Daoy (cell line): ENCODE measurements at regions not wholly inside any gene's neighbourhood (a gene's known extent, or its start where the extent isn't known, plus 50 kb on each side); places are given as distances from the start of the nearest gene placed in this dataset.

Experiments
- DNase-seq: peaks from one replicate; pipeline ENCODE4 v3.0.0-alpha.2; 2015; ENCODE audit warnings: low read depth

DNA sequence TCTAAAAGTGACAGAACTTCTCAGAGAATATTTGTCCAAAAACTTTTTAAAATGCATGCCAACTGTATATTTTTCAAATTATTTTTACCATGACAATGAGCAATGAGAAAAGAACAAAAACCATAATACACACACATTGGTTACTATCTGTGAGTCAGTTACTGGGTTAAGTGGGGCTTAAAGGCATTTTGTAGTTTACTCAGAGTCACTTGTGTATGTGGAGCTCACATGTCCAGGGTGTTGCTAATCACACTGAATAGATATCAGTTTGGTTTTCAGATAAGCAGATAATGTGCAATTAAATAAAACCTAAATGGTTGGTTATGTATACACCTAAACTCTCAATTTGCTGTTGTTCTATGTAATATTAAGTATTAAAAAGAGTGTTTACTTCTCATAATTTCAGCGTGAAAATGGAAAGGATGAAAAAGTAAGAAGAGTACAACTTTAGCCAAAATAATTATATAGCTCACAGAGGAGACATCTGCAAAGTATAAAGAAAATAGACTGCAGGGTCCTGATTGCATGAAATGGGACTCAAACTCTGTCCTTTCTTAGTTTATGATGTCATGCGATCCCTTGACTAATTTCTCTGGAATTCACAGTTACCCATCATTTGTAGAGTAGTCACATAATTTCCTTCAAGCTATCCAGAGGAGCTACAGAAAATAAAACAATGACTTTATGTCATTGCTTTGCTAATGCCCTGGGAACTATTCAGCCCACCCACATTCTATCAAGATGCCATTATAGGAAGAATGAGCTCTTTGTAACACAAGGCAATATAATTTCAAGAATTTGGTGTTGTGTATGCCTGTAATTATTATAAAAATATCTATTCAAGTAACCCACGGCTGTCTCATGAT lies 388.0 kb upstream of the ZNF608 start:
- peak; percentile 82 for DNase-seq

DNA sequence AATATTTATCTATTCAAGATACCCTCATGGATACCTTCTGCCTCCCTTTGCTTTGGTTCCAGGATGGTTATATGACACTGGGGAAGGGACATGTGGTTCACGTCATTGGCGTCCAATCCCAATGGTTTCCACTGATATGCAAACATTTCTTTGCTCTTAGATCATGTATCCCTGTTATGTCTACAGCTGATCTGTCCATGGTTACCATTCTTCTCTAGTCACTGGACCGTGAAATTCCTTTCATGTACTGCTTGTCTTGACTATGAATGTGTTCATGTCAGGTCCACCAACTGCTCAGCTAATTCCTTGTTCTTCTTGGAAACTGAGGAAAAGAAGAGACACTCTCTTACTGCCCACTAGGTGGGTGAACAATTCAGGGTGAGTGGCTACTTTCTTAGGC lies 391.1 kb upstream of the ZNF608 start:
- DNase-seq, result peak; percentile 49

DNA sequence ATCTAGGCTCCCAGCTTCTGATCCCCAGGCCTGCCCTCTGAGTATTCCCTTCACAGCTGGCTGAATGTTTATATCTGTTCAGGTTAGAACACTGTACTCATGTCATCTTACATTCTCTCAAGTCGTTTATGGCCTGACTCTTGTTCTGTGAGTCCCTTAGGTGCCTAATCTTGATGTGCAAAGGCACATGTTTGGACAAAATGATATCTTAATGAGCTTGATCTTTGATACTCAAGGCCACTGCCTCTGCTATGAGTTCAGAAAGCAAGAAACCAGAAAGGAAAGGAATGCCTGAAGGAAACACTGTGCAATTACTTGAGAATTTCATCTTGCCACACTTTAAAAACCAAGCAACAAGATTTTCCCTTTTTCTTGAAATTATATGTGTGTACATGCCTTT lies 391.8 kb upstream of the ZNF608 start:
- DNase-seq, result no peak

DNA sequence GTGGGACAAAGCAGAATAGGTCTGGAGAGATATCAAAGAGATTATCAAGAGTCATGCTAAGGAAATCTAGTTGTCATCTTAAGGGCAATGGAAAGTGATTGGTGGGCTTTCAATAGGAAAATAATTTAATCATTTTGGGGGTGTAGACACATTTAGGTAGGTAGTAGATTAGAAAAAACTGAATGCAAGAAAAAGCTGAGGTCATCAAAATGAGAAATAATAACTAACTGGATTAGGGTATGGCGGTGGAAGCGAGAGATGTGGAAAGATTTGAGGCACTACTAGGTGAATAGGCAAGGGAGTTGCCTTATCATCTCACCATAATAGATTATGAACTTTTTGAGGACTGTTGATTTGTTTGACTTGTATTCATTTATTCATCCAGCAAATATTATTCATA lies 393.2 kb upstream of the ZNF608 start:
- DNase-seq, result no peak

DNA sequence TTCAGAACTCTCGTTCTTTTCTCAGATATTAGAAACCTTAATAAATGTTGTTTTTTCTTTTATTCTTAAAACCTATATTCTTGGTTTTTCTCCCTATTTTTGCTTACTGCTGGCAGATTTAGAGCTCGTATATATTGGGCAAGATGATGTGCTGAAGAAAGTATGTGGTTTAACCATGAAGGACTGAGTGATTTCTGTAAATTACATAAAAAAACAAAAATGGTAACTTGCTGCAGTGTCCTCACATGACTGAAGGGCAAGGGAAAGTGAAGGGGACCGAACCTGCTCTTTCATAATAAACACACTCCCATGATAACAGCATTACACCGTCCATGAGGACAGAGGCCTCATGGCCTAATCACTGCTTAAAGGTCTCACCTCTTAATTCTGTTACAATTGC lies 393.8 kb upstream of the ZNF608 start:
- no peak for DNase-seq

DNA sequence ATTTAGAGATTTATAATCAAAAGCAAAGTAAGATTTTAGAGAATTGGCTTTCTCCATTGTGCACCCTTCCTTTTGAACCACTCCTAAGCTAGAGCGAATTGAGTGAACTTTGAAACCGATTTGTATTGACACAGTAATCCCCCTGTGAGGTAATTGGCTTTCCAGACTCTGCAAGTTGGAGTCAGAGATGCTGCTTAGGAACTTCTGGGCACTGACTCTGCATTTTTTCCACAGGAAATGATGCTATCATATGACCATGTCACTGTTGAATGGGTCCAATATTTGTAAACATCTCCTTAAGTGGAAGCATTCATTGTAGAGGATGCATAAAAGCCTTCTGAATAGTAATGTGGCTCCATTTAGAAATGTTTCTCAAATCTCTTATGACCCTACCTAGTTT lies 394.4 kb upstream of the ZNF608 start:
- DNase-seq, result peak; percentile 42

DNA sequence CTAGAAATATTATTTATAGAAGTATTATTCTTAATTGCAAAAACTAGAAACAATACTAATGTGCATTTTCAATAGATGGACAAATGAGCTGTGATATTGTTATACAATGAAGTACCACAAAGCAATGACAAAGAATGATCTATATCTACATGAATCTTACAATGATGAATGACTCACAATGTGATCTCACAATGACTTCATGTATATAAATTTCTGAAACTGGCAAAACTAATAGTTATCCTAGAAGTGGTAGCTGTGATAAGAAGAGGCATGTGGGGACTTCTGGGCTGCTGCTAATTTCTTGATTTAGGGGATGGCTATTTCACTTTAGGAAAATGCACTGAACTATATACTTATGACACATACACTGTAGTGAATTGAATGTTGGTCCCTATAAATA lies 396.0 kb upstream of the ZNF608 start:
- DNase-seq, result peak; percentile 27

DNA sequence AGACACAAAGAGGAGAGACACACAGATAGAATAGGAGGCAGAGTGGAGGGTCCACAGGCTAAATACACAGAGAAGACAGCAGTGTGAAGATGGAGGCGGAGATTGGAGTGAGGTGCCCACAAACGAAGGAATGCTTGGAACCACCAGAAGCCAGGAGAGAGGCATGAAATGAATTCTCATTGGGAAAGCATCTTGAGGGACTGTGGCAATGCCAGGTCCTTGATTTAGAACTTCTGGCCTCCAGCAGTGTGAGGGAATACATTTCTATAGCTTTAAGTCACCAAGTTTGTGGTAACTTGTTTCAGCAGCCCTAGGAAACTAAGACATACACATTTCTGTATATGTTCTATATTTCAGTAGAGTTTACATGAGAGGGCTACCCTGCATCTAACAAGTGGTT lies 396.6 kb upstream of the ZNF608 start:
- DNase-seq, result no peak

DNA sequence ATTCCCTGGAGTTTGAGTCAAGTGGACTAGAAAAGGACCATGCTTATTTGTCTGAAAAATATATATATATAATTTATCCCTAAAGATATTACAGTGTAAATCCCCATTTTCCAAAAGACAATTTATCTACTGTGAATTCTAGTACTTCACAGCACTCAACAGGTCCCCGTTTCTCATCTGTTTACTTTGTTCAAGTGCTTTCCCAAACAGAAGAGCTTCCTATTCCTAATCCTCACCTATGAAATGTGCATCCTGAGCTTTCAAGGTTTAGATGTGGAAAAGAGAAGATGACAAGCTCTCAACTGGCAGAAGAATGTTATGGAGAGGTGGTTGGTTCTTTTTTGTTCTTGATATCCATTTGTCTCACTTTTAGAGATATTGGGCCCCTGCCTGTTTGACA lies 401.6 kb upstream of the ZNF608 start:
- DNase-seq, result no peak

DNA sequence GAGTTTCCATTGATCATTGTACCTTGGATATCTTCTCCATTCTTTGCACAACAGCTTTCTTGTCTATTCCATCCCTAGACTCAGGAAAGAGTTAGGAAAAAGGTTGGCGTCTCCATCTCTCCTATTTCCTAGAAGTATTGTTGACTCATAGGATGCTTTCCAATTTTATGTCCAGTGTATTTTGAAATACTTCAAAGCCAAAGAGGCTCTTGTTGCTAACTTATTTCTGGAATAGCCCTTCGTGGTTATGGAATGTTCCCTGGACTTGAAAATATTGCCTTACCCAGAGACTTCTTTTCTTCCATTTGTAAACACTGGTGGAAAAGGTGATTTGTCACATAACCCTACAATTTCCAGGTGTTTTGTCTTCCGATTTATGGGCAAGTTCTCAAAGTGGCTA lies 402.3 kb upstream of the ZNF608 start:
- no peak for DNase-seq

DNA sequence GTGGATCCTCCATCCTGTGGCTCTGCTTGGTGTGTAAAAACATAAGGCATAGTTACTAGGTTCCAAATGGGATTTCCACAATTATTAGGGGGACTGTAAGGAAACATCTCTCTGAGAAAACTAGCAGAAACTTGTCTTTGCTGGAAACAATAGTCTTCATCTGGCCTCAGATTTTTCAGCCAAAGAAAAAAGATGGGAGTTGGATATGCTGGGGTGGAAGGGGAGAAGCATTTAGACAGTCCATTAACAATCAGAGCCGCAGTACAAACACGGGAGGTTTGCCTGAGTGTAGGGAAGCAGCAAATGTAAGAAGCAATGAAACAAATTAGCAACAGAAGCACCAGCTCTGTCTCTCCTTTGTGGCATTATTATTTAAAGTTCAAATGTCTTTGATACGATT lies 402.7 kb upstream of the ZNF608 start:
- DNase-seq, result no peak

DNA sequence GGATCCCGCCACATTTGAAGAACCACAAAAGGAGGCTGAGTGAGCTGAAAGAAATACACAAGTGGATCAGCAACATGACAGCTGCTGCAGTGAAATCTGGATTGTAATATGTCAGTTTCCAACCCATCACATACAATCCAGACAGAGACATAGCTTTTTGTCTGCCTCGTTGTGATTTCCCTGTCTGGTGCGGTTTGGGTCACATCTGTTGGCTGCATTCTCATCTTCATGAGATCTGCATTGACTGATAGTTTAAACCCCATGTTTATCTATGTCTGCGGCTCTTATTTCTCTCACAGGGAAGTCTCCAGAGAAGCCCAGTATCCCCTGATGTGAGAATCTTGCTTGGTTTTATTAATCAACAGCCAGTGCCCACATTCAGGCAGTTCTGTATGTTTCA lies 403.1 kb upstream of the ZNF608 start:
- no peak for DNase-seq

DNA sequence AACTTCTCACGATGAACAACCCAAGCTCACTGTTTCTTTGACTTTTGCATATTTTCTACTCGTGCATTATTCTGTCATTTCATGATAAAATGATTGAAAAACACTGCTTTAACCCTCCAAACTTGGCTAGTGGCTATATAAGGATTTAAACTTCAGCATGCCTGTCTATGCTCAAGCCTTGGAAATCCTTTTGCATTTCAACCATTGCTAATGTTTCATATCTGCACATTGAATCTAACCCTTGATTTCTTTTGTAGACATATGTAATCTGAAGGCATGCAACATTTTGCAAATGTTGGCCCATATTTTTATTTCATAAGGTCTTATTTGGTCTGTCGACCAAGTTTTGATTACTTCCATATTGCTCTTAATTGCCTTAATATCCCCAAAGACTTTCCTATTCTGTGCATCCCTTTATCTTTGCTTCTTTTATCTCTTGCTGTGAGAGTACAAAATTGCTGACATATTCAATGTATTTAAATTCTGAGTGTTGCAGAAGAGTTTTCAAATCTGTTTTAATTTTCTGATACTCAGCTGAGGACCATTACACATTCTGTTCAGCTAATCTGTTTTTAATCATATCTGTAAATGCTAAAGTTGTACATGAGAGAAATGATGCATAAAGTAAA lies 403.7 kb upstream of the ZNF608 start:
- DNase-seq, result no peak

DNA sequence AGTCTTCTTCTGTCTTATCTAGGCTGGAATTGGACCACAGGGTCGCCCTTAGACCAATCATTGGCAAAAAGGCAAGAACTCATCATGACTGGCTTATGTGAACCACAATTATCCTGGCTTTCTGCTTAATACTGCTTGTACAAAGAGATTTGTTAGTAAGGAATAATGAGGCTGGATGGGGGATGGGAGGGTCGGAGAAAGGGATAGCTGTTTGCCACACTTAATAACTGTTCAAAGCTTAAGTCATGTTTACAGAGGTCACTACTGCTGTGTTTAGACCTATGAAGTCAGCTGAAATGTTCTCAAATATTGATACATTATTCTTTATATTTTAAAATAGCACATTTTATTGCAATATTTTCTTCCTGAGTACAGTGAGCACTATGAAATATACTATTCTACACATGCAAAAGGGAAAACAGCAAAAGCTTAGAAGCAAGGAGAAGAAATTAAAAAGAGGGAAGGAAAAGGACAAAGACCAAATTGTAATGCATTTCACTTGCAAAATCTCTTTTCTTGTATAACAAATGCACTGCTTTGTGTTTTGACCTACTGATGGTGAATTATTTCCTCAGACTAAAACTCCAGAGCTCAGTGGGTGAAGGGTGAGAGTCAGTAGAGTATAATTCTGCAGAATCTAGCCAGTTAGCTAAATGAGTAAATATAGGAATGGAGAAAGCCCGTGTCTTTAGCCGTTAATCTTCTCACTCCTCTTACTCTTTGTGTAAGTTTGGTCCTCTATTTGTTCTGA lies 404.9 kb upstream of the ZNF608 start:
- no peak for DNase-seq

DNA sequence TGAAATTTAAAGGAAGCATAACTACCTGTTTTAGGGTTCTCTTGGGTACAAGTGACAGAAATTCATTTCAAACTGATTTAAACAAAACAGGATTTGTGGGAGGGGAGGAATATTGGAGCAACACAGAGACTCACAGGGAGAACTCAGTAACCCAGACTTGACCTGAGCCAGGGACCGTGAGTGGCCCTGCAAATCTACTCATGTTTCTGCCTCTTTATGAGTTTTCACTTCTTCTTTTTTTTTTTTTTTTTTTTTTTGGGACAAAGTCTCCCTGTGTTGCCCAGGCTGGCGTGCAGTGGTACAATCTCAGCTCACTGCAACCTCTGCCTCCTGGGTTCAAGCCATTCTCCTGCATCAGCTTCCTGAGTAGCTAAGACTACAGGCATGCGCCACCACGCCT lies 405.6 kb upstream of the ZNF608 start:
- no peak for DNase-seq

DNA sequence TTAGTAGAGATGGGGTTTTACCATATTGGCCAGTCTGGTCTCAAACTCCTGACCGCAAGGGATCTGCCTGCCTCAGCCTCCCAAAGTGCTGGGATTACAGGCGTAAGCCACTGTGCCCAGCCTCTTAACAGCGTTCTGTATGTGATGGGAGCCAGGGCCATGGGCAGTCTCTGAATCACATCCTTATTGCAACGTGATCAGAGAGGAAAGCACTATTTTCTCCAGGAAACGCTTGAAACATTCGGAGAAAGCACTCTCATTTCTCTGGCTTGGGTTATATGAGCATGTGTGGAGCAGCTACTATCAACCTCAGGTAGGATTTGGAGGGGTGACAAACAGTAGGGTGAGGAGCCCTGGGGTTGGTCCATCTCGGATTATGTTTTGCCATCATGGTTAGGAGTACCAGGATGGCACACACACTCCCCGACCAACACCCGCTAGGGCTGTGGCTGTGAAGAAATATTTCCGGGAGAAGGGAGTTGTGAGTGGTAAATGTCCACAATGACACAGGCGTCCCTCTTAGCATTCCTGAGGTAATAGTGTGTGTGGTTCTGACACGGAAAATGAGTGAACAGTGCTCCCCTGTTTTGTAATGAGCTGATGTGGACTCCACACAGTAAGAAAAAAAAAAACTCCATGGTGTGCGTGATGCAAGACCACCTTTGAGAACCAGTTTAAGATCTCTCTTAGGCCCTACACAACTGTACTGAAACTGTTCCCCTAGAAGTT lies 406.2 kb upstream of the ZNF608 start:
- no peak for DNase-seq

DNA sequence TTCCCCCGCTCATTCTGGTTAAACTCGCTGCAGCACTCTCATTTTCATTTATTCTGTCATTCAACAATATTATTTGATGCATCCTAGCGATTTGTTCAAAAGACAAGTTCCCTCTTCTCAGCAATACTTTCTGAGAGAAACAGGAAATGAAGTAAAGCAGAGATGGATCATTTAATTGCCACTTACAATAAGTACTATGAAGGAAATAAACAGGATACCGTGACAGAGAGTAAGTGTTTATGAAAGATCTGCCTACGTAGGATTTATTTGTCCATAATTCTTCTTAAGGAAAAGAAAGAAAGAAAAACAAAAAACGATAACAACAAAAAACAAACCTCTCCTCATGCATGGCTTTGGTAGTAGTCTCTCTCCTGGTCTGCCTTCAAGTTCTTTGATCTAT lies 406.8 kb upstream of the ZNF608 start:
- DNase-seq, result no peak

DNA sequence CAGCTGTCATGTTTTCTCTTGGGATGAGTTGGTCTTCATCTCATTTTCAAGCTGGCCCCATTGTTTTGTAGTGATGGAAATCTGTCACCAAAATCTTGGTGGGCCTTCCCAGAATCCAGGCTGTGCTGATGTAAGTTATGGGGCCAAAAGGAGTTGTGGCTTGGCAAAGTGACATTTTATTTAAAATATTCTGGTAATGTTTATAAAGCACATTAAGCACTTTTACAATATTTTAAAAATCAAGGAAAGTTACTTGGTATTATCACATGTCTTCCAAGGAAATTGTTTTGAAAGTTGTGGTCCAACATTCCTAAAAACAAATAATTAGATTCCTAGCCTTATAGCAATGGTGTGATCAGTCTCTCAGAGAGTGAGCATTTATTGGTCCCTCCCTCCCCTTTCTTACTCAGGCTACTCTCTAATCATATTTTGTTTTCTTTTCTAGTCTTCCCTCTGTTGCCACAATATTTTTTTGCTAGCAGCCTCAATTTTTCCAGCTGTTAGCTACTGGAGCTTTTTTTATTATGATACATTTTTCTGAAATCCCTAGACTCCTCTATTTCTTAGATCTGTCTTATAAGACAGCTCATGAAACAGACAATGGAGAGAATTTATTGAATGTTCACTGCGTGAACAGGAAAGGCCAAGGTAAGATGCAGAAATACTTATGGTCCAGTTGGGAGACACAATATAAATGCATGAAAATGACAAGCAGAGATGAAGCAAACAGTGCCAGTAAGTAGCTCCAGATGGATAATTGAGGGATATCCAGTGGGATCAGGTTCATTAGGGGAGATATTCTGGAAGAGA lies 408.1 kb upstream of the ZNF608 start:
- DNase-seq, result no peak

DNA sequence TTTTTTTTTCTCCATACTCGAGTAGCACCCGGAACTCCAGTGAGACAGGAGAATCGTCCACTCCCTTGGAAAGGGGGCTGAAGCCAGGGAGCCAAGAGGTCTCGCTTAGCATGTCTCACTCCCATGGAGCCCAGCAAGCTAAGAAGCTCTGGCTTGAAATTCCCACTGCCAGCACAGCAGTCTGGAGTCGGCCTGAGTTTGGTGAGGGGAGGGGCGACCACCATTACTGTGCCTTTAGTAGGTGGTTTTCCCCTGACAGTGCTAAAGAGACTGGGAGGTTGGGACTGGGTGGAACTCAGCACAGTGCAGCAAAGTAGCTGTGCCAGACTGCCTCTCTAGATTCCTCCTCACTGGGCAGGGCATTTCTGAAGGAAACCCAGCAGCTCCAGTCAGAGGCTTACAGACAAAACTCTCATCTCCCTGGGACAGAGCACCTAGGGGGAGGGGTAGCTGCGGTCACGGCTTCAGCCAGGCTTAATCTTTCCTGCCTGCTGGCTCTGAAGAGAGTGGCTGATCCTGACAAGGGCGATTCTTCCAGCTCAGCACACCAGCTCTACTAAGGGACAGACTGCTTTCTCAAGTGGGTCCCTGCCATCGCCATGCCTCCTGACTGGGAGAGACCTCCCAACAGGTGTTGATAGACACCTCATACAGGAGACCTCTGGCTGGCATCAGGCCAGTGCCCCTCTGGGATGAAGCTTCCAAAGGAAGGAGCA lies 414.5 kb upstream of the ZNF608 start:
- DNase-seq, result no peak

DNA sequence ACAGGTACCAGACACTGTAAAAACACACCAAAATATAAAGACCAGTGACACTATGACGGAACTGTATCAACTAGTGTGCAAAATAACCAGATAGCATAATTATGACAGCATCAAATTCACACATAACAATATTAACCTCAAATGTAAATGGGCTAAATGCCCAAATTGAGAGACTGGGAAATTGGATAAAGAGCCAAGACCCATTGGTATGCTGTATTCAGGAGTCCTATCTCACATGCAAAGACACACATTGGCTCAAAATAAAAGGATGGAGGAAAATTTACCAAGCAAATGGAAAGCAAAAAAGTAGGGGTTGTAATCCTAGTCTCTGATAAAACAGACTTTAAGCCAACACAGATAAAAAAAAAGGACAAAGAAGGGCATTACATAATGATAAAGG lies 416.3 kb upstream of the ZNF608 start:
- no peak for DNase-seq

DNA sequence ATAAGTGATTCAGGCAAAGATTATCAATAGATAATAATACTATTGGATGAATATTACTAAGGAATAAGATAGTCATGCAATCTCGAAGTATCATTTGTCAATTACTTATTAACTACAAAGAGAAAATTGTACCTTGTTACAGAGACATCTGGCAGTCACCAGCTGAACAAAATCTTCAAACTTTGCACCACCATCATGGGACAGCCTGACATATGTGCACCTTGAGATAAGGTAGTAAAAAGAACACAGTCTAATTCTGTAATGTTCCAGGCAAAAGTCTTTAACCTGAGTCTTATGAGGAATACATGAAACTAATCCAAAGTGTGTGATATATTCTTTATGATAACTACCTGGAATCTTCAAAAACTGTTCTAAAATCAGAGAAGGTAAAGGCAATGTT lies 423.0 kb upstream of the ZNF608 start:
- DNase-seq, result no peak
